ENCODE measurements at regions not wholly inside any gene's neighbourhood (a gene's known extent, or its start where the extent isn't known, plus 50 kb on each side); places are given as distances from the start of the nearest gene placed in this dataset.

DNA sequence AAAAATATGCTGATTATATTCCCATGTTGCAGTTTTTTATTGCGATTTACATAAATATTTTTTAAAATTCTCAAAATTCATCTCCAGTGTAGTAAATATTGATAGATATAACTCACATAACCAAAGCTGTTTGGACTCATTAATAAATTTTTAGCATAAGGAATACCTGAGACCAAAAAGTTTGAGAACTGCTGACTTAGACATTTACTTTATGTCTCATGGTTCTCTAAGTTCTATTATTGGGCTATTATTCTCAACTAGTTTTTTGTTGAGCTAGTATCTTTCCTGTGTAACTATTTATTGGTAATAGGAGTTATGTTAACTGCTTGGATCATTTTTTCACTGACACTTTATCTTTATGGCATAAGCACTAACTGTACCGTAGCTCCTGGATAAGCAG lies 1069.6 kb downstream of the ADGRL2 start:
- no peak for DNase-seq

DNA sequence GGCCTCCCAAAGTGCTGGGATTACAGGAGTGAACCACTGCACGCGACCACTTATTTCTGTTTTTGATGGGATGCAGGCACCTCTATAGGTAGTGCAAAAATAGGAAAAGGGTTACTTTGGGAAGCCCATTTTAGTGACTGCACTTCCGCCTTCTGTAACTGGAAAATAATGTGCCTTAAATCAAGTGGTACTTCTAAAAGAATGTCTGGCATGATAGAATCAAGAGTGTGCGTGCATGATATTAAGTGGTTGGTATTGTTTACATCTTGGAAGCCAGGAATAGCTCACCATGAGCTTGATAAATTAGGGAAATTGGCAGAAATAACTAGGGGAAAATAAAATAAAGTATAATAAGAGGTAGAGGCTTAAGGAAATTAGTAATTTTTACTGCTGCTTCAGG lies 1067.0 kb downstream of the ADGRL2 start:
- DNase-seq, result no peak

DNA sequence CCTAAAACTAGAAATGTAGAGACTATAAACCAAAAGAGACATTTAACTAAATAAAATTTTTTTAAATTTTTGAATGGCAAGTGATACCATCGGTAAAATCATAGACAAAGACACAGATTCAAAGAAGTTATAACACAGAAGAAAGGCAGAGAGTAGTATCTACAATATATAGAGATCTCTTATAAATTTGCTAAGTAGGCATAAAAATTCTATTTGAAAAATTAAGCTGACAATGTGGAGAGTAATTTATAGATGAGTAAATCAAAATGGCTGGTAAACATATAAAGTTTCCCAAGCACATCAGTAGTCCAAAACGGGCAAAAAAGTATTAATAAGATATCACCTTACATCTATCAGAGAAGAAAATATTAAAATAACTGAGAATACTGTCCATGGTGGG lies 1061.0 kb downstream of the ADGRL2 start:
- DNase-seq, result no peak

DNA sequence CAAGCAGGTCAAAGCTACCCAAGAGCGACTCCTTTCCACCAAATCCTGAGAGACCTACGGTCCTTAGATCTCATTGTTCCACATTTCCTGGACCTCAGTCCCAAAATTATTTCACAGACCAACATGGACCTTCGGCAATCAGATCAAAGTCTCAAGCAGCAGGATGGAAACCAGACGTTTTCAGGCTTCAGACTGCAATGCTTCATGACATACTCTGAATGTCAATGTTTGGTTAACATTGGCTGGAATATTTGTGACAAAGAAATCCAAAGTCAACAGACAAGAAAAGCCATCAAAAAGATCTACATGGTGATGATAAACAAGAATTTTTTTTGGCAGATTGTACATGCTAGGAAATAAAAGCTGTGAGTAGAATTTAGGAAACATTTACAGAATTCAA lies 1057.3 kb downstream of the ADGRL2 start:
- no peak for DNase-seq

DNA sequence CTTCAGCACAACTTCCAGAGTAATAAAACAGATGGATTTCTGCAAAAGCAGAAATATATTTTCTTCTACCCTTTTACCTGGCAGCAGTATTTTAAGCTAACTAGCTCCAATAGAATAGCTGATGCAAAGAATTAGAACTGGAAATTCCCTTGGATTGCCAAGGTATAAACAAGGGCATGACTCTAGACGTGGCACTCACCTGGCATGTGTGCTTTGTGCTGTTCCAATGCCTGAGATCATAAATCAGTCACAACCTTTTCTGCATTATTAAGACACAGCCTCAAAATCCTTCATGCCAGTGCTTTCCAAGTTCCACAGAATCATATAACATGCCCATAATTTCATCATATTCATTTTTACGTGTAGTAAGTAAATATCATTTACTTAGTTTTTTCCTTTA lies 1048.7 kb downstream of the ADGRL2 start:
- no peak for DNase-seq

DNA sequence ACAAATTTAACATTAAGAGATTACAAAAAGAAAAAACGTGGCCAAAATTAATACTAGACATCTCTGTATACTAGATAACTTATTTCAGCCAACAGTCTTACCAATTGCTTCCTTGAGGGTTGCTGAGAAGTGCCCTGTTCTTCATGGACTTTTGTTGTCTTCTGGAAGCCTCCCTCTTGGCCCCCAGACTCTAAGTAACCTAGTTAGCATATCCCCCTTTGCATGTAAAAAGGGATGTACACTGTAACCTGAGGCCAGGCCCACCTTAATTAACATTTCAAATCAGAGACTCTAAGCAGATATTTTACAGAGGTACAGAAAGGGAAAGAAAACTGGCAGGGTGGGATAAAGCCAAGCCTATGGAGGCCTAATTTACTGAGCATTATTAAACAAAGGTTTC lies 1047.3 kb downstream of the ADGRL2 start:
- DNase-seq, result no peak

DNA sequence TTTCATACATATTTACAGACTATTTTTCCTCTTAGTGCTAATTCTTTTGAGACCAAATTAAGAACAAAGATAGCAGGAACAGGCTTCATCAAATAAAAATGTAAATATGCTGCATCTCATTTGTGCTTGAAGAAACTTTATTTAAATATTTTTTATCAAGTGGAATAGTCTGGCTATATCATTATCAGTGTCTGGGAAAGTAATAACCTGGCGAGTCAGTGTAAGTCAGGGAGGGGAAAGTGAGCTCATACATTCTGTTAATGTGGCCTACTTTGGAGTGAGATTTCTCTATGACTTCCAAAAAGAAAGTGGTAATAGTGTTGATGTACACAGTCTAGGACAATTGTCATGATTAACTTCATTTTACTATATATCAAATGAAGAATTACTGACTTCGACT lies 1045.1 kb downstream of the ADGRL2 start:
- DNase-seq, result no peak

DNA sequence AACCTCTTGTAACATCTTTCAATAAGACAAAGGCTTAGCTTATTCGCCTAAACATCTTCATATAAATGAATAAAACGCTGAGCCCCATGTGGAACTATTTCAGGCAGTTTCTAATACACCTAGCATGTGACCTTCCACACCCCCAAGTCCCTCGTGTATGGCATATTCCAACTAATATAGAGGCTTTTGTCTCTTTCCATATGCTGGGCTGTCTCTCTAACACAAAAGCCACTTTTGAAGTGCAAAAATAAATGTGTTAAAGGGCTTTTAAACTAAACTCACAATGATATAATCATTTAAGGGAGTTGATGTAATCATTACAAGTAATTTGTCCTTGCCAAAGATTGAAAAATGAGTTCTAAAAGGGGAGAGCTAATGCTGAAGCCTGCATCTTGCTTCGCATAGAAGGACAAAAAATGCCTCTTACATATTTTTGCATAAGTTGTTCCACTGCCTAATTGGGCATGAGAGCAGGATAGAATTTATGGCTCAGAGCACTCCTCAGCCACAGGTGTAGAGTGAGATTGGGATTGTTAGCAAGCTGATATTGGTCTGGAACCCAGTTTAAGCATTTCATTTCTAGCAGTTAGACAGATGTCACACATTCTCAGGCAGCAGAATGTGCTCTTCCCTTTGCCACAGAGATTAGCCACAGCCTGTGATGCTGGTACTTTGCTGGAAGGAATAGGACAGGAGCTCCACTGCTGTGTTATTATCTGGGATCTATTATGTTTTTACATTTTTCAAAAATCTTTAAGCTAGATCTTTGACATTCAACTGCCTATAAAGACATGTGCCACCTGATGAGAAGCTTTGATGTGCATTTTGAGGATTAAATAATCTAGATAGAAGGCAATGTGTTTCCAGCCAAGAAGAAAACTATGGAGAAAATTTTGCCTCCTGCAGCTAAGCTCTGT lies 1044.4 kb downstream of the ADGRL2 start:
- no peak for DNase-seq

DNA sequence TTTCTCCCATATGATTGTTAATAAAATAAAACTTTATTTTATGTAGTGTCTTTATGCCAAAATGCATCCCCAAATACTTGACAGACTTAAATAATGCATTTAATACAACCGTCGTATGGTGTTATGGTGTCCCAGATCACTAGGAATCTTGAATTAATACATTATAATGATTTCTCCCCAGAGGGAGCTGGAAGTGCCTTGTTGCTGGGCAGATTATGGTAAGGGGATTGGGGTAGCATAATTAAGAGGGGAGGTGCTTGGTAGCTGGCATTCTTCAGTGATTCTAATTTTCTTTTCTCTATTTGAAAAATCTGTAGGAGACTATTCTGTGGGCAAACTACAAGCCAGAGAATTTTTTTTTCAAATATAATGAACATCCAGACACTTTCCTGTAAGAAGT lies 1043.7 kb downstream of the ADGRL2 start:
- DNase-seq, result no peak

DNA sequence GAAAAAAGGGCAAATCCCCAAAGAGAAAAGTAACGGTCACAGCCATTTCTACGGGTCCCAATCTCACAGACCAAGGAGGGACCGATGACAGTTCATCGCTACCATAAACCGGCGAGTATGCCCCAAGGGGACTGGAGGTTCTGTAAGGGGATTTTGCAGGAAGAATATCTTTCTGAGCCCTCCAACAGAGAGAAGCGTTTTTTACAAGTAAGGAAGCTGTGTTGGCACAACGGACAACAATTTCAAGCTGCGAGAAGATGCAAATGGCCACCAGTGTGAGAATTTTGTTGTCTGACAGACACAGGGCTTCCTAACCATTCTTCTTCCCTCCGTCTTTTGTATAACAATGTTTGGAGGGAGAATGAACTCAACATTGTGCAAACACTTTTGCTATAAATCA lies 1043.1 kb downstream of the ADGRL2 start:
- DNase-seq, result no peak

DNA sequence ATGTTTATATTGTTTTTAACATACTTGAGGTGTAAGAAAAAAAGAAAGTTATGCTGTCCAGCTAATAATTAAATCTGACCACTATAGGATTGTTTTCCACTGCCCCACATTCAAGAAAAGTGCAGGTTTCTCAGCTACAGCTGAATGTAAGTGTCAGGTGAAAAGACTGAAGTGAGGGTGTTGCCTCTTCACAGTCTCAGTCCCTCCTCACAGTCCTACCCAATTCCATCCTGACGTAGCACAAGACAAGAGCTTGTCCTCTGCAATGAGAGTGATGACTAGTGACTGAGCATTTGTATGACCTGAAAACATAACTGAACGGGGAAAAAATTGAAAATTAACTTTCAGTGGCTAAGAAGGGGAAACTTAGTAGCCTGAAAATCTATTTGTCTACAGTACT lies 1039.5 kb downstream of the ADGRL2 start:
- DNase-seq, result no peak

DNA sequence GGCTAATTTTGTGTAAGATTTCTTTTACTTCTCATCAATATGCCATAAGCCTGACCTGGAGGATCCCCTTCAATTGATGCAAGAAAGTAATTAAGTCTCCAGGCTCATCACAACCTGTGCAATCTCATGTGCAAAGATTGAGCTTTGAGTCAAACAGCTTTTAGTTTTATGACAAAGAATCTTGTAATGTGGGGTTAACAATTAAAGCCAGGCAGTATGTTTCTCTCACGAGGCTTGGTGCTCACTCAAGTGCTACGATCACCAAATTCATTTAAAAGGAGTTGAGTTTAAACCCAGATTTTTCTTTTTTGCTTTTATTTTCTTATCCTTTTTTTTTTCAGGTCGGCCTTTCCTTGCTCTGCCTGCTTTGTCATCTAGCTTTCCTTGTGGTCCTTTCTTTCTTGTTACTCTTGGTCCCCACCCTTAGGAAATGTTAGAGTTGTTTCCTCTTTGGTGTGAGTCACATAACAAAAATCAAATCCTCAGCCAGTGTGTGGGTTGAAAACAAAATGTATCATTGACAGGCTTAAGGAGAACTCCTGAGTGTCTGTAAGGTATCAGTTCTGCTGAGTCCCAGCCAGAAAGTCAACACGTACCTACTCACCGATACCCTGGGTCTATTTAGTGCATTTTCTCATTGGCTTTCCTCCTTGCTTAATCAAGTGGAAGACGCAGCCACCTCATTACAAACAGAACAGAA lies 1037.2 kb downstream of the ADGRL2 start:
- DNase-seq, result no peak

DNA sequence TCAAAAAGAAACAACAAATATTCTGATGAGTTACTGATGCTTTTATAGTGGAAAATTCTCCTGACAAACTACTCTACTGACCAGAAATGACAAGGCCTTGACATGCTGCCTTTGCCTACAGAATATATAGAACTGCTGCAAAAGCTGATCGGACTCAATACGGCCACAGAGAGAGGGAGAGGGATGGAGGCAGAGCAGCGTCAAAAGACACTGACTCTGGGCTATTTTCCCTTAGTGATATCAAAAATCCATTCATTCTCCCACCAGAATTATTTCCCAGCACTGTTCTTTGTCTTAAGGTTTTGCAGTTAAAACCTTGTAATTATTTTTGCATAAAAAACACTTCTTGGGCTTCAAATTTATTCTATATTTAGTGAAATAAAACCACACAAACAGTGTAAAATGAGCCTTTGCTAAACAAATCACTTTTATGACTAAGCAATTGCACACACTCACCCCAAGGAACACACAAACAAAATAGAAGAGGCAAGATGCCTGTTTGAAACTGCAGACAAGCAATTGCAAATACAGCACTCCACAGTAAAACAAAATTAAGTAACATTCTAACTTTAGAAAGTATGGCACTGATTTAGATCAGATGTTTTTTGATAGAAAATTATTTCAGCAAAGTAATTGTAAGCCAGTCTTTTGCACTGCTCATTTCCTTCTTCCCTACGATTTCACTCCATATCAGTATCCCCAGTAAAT lies 1036.4 kb downstream of the ADGRL2 start:
- DNase-seq, result no peak

DNA sequence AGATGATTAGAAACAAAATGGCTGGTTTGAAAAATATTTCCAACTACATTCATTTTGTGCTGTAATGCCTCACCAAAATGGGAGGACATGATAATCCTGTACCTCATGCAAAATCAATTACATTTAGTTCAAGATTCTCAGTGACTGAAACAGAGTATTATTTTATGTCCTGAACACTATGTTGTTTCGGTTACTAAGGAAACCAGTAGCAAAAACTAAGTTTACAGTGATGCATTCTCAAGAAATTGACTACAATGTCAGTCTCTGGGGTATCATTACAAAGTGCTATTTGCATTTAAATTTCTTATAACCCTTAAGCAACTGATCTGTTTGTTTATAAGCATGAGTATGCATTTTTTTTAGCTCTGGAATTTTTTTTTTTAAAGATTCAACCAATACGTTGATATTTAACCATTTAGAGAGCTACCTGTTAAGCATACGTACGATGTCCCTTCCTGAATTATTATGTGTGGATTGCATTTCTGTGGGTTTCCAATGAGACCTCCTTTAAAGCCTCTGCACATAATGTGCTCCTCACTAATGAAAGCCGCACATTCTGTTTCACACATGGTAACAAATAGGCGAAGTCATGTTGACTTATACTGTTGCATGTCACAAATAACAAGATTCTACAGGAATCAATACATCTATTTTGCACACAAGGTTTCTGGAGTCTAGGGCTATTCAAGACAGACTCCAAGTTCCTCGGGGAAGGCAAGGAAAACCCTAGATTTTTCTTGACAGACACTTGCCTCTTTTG lies 1035.7 kb downstream of the ADGRL2 start:
- no peak for DNase-seq

DNA sequence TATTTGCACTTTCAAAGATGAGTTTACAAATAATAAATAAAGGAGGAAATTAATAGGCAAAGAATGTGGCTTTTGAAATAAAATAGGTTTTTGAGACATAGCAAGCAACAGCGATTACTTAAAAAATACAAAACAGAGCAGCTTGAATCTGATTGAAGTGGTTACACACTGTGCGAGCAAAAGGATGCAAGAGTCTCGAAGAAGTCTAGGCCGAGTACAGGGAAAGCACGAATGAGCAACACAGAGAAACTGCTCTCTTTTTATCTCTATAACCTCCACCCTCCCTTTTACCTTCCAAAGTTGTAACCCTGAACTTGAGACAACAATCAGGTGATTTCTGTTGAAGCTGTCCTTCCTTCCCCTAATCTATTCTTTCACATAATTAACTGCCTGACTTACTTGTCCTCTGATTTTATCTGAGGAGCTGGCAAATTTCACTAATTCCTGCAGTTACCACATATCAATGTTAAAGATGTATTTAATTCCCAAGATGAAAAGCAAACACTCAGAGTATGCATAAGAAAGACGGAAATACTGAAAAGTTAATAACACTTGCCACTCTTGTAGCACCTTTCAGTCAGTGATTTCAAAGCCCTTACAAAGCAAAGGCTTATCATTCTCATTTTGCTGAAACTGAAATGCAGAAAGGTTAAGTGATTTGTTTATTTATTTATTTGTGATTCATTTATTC lies 1030.1 kb downstream of the ADGRL2 start:
- DNase-seq, result no peak

DNA sequence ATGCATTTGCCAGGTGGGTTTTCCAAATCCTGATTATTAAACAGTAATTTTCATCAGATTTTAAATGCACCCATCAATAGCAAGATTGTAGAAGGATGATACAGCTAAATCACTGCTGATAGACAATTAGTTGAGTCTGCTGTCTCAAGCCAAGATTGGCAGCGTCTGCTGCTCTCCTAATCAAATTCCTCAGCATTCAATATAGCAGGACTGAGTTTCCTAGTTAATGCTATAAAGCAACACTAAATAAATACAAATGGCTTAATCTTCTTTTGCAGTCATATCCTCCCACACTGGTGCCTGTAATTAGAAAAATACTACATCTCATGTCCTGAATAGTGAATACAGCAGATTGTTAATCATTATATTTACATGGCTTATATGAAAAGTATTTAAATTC lies 1028.8 kb downstream of the ADGRL2 start:
- DNase-seq, result no peak

DNA sequence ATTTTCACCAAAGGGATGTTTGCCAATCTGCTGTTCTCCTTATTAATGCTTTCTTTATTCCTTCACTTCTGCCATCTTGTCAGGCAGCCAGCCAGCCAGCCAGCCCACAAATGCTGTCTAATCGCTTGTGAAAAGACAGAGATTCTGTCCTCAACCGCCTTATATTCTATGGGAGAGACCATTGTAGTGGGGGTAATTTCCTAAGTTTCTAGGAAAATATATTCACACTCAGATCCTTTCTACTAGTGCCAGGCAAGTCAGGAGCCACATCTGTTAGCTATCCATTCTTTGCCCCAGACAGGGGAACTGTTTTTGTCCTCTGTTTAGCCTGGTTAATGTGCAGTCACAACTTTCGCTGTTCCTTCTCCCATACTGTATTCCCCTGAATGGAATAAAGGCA lies 1023.1 kb downstream of the ADGRL2 start:
- no peak for DNase-seq

DNA sequence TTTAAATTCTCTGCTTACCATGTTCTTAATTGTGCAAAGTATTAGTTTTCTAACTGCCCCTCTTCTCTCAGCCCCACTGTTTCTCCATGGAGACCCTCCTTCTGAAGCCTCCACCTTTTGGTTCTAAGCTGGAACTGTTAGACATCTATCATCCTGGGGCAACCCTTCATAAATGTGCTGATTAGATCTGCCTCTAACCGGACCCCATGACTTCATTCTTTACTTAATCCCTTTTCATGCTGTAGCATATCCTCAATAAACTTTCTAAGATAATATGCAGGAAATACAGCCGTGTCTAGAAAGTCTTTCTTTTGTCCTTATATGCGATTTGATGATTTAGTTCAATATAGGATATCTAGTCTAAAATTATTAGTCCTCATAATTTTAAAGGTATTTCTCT lies 1020.1 kb downstream of the ADGRL2 start:
- no peak for DNase-seq

DNA sequence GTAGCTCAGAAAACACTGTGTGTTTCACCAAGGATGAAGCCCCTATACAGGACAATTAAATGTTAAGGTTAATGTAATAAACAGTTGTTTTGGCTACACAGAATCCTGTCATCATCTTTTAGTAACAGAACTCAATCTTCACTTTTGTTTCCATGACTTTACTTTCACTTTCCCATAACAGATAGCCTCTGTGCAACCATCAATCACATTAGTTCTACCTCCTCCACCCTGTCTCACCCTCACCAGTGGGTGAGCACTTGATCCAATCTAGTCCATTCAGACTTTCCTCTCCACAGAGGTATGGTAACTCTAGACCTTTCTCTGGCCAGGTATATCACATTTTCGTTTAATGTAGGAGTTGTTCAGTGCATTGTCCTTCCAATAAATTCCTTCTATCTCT lies 1018.5 kb downstream of the ADGRL2 start:
- no peak for DNase-seq

DNA sequence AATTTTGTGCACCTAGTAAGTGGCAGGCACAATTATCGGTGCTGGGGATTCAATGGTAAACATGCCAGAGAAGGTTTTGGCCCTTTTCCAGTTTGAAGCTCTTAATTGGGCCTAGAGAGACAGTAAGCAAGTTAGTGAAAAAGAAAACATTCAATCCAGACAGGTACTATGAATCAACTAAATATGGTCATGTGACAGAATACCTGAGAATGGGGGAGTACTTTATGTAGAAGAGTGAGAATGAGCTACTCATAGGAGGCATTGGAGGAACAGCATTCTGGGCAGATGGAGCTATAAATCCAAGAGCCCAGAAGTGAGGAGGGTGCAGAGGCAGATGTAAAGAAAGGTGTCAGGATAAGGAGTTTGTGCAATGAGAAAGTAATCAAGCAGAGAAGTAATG lies 1017.9 kb downstream of the ADGRL2 start:
- DNase-seq, result no peak

DNA sequence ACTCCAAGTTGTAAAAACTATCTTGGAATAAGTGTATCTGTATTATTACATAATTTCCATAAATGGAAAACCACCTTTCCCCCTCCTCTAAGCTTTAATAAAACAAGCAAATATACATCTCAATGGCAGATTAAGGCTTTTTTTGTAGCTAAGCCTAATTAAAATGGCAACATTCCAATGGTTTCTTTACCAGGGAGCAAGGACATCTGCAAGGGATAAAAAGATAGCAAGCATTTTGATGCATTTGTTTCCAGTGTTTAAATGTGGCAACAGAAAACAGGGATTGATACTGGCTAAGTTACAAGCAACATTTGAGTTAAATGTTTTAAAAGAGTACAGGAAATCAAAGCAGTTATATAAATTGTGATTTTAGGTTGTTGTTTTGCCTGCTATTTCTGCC lies 1012.7 kb downstream of the ADGRL2 start:
- no peak for DNase-seq

DNA sequence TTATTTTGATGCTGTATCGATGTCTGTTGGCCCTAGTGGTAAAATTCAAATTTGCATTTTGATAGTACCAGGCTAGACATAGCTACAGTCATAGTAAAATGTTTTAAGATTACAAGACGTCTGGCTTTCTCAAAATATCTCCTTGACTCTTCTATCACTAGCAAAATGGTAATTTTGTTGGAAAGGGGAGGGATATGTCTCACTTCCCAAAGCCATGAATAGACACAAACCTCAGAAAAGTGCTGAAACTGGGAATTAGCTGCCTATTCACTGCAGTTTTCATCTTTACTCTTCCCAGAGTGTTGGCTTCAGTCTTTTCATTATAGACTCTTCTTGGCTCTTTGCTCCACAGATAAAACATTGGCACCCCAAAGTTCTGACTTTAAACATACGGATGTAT lies 1009.9 kb downstream of the ADGRL2 start:
- no peak for DNase-seq

All from occipital lobe (tissue), 1 donor.